Effector CD8-positive, alpha-beta T cell (primary cell): ENCODE measurements at regions not wholly inside any gene's neighbourhood (a gene's known extent, or its start where the extent isn't known, plus 50 kb on each side); places are given as distances from the start of the nearest gene placed in this dataset.

ENCODE experiments used
- DNase-seq: peaks from one replicate; lab custom pipeline; 2025; lab: John Stamatoyannopoulos, UW

GRCh38 chr13:84352946-84353345 is 470.7 kb upstream of the SLITRK1 start:
- no peak for DNase-seq

- no peak for DNase-seq
Measured at GRCh38 chr13:84339456-84339855, 457.2 kb upstream of the SLITRK1 start.

GRCh38 chr13:84332346-84332745 is 450.1 kb upstream of the SLITRK1 start:
- DNase-seq: no peak

DNA sequence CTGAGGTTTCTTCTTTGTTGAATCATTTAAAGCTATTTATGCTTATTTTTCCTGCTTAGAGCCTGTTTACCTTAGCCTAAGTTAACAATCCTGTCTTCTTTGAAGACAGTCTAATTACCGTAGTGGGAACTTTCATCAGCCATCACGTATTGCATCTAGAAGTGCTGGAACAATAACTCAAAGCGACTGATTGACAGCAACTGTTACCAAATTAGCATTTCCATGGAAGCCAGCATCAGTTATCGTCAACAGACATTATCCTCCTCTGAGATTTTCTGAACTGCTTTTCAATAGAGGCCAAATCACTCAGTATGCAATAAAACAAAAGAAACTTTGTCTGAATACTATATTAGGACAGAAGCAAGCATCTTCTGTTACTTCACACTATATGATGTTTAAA is 433.3 kb upstream of the SLITRK1 start:
- DNase-seq: no peak

DNA sequence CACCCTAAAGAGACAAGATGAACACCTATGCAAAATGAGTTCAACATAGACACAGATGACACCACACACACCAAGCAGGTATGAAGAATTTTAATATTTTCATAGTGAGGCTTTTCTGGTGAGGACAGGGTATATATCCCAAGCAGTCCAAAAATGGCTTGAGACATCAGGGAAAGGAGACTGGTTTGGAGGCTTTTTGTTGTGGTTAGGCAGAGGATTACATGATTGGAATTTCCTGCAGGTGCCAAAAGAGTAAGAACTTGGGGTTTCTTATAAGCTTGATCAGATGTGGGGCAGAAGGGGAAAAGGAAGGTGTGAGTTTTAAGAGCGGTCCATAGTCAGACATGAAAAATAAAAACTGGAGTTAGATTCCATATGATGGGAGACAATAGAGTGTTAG is 420.8 kb upstream of the SLITRK1 start:
- no peak for DNase-seq

GRCh38 chr13:84297251-84297650 is 415.0 kb upstream of the SLITRK1 start:
- no peak for DNase-seq

DNA sequence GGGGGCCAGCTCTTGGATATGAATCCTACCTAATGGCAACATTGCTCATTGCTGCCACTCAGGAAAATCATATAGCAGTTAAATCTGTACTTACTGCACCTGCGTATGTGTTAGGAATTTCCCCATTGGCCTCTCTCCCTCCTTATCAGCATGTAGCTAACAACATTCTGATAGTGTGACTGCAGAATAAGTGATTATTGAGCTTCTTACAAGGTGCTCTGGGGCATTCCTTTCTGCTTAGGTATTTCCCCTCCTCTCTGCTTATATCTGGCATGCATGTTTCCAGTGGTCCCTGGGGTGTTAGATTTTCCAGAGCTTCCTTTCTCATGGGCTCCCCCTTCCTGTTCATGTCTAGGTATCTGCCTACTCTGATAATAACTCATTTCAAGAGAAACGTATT is 414.1 kb upstream of the SLITRK1 start:
- DNase-seq: no peak

GRCh38 chr13:84294576-84294975 is 412.3 kb upstream of the SLITRK1 start:
- DNase-seq: no peak

GRCh38 chr13:84290386-84290785 is 408.1 kb upstream of the SLITRK1 start:
- DNase-seq: no peak

DNA sequence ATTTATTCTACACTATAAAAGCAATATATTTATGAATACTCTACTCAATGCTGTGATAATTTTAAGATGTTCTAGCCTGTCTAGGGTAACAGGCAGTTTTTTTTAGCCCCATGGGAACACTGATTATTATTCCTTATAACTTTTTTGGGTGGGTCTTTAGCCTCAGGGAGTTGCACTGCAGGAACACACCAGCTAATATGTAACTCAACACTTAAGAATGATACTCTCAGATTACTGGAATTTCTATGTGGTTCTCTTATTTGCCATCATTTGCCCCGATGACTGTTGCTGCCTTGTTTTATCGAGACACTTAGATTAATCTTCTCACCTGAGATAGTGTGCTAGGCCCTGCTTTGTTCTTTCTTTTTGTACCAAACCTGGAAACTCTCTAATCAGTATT is 396.9 kb upstream of the SLITRK1 start:
- DNase-seq: no peak

- no peak for DNase-seq
Measured at GRCh38 chr13:84272877-84273562, 390.7 kb upstream of the SLITRK1 start.

DNA sequence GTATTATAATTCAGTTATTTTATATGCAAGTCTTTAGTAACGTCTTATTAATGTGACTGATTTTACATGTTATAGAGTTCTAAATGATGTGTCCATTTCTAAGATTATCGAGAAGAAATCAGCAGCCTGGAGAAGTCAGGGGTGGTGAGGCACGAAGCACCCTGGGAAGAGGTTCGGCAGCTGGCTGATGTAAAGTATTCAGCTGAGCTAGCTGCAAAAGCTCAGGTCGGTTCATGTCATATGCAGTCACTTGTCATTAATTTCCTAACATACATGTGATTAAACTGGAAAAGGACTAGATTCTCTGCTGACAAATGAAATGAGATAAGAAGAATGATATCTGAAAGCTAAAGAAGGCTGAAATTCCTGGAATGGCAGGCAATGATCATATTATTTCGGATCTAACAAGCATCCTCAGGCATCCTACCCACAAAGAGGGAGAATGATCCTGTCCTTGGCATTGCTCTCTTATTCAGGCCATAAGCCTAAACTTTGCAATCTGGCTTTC is 383.0 kb upstream of the SLITRK1 start:
- DNase-seq: no peak

DNA sequence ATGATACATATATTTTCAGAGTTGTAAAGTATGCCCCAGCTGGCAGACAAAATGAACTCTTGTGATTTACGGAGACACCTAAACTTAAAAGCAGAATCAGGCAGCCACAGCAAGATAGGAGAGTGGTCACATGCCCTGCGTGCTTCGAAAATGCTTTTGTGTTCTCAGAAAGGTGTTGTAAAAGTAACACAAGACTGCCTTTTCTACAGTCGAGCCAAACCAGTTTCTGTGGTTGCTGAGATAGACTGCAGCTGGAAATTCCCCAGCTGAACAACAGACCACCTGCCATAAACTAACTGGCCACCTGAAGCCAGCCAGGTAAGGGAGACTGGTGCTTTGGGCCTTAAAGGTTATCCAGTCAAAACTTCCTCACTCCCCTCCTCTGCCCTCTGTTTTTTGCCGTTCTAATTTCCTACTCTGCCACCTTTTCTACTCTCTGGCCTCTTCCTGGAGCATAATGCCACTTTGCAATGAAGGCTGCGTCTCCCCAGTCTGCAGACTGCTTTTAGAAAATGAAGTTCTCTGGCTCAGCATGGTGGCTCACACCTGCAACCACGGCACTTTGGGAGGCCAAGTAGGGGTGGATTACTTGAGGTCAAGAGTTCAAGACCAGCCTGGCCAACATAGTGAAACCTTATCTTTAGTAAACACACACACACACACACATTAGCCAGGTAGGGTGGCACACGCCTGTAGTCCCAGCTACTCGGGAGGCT is 381.2 kb upstream of the SLITRK1 start:
- DNase-seq: no peak

DNA sequence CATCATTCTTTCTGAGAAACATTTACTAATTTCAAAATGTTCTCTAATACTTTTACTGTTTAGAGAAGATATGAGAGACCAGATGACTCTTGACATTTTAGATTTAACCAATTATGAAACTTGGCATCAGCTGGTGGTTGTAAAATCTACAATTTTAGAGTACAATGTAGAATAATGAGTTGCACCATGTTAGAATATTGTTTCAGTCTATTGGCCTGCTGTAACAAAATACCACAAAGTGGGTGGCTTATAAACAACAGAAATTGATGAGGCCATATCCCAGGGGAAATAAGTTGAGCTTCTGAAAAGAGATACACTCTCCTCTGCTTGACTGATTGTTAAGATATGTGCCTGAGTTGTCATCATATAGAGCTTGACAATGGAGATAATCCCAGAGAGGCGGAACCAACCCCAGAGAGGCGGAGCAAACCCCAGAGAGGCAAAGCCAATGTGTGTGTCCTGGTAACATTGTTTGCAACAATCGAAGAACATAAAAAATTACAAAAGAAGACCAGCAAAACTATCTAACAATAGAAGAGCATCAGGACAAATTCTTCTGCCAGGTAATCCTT is 373.0 kb upstream of the SLITRK1 start:
- no peak for DNase-seq

- DNase-seq: no peak
Measured at GRCh38 chr13:84249463-84249862, 367.2 kb upstream of the SLITRK1 start.

GRCh38 chr13:84243340-84243739 is 361.1 kb upstream of the SLITRK1 start:
- no peak for DNase-seq

DNA sequence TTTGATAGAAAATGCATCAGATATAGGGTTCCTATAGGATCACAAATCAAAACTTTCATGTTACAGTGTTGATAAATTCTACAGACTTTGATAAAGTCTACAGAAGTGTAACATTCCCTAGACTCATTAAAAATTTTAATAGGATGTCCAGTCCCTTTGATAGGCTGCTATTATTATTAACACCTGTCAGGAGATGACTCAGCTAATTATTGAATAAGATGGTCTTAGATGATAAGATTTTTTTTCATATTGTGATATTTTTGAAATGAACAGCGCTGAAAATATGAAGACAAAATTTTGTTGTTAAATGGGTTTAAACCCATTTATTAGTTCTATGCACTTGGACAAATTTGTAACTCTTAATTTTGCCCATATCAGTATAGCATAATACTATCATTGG is 356.8 kb upstream of the SLITRK1 start:
- DNase-seq: no peak

GRCh38 chr13:84238381-84238780 is 356.1 kb upstream of the SLITRK1 start:
- DNase-seq: no peak

GRCh38 chr13:84237143-84237542 is 354.9 kb upstream of the SLITRK1 start:
- DNase-seq: no peak

DNA sequence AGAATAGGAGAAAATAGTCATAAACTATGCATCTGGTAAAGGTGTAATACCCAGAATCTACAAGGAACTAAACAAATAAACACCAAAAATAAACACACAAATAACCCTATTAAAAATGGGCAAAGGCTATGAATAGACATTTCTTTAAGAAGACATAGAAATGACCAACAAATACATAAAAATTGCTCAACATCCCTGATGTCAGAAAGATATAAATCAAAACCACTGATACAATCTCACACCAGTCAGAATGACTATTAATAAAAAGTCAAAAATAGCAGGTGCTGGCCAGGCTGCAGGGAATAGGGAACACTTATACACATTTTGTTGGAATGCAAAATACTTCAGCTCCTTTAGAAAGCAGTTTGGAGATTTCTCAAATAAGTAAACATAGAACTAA is 352.1 kb upstream of the SLITRK1 start:
- DNase-seq: no peak

DNA sequence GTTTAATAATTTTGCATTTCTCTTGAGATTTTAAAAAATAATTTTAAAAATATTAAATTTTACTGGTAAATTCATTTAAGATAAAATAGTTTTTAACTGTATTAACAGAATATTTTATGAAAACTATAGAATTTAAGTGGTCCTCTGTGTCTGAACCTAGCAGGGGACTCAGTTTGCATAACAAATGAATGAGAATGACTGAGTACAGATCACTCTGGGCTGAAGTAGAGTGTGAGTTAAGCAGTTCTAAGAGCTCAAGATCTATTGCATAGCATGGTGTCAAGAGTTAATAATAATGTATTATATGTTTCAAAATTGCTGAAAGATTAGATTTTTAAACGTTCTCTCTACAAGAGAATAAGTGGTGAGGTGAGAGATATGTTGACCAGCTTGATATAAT is 348.3 kb upstream of the SLITRK1 start:
- DNase-seq: no peak

- DNase-seq: no peak
Measured at GRCh38 chr13:84211048-84211447, 328.8 kb upstream of the SLITRK1 start.

GRCh38 chr13:84208246-84208910 is 326.1 kb upstream of the SLITRK1 start:
- no peak for DNase-seq
